HEK293 (cell line): ENCODE measurements at regions not wholly inside any gene's neighbourhood (a gene's known extent, or its start where the extent isn't known, plus 50 kb on each side); places are given as distances from the start of the nearest gene placed in this dataset.

ENCODE experiments used
- CTCF ChIA-PET: fragments of 350-600 bp; formaldehyde crosslinking; extraction: SDS; loops from one replicate; lab custom pipeline; 2021; ENCODE audit warnings: antibody characterized with exemption; lab: Yijun Ruan, JAX
- POLR2A ChIA-PET: fragments of 300-600 bp; formaldehyde crosslinking; extraction: SDS; loops from one replicate; lab custom pipeline; 2020; ENCODE audit warnings: antibody characterized with exemption, inconsistent platforms; lab: Yijun Ruan, JAX
- H3K27ac ChIP-seq: fragments of 200-500 bp; sonication (Bioruptor generic); 2 replicates; pipeline ENCODE4 v1.5.1; 2014; ENCODE audit warnings: low read depth, low read length, control low read depth, inconsistent platforms; ENCODE audit errors: extremely low read depth
- H3K36me3 ChIP-seq, 2 experiments: fragments of 200-500 bp in 1 of 2; sonication (Bioruptor generic) in 1 of 2; 1 replicate in 1 of 2; 2 replicates in 1 of 2; pipeline ENCODE4 v1.5.1; 2014 to 2017; ENCODE audit warnings: inconsistent platforms in 2 of 2, low read length in 2 of 2; ENCODE audit not compliant: control insufficient read depth in 2 of 2, insufficient read depth in 1 of 2
- H3K4me1 ChIP-seq: fragments of 200-500 bp; sonication (Bioruptor generic); 2 replicates; pipeline ENCODE4 v1.5.1; 2014; ENCODE audit warnings: mild to moderate bottlenecking, low read length, inconsistent platforms; ENCODE audit not compliant: control insufficient read depth, insufficient read depth
- H3K4me3 ChIP-seq: 2 replicates; pipeline ENCODE4 v1.5.1; 2011; ENCODE audit warnings: low read depth, mild to moderate bottlenecking, control low read depth, low read length, moderate library complexity
- H3K9me3 ChIP-seq: fragments of 200-500 bp; sonication (Bioruptor generic); 2 replicates; pipeline ENCODE4 v1.5.1; 2014; ENCODE audit warnings: low read depth, low read length, inconsistent platforms; ENCODE audit not compliant: control insufficient read depth, insufficient read depth
- GLIS2 ChIP-seq: fragments of 450-650 bp; formaldehyde crosslinking; IDR thresholded peaks from 2 replicates; pipeline ENCODE4 v1.5.1; 2016; ENCODE audit warnings: missing biosample characterization, missing genetic modification characterization
- KLF1 ChIP-seq: fragments of 450-650 bp; formaldehyde crosslinking; IDR thresholded peaks from 2 replicates; pipeline ENCODE4 v1.5.1; 2016; ENCODE audit warnings: missing biosample characterization, missing genetic modification characterization
- MEIS1 ChIP-seq: sonication (generic); formaldehyde crosslinking; IDR thresholded peaks from 2 replicates; pipeline ENCODE4 v1.8.1; 2022; ENCODE audit warnings: missing genetic modification reagents, mild to moderate bottlenecking, borderline replicate concordance
- PBX3 ChIP-seq: sonication (generic); formaldehyde crosslinking; IDR thresholded peaks from 2 replicates; pipeline ENCODE4 v1.8.1; 2022; ENCODE audit warnings: mild to moderate bottlenecking, moderate library complexity, missing genetic modification reagents
- PRDM1 ChIP-seq: fragments of 450-650 bp; formaldehyde crosslinking; IDR thresholded peaks from 2 replicates; pipeline ENCODE4; 2016; ENCODE audit warnings: missing biosample characterization, missing genetic modification characterization
- ZBTB1 ChIP-seq: fragments of 450-650 bp; formaldehyde crosslinking; IDR thresholded peaks from 2 replicates; pipeline ENCODE4 v1.5.1; 2016; ENCODE audit warnings: missing biosample characterization, missing genetic modification characterization
- ZBTB21 ChIP-seq: fragments of 450-650 bp; formaldehyde crosslinking; IDR thresholded peaks from 2 replicates; pipeline ENCODE4 v1.5.1; 2017; ENCODE audit warnings: missing biosample characterization, missing genetic modification characterization
- ZNF138 ChIP-seq: fragments of 450-650 bp; formaldehyde crosslinking; IDR thresholded peaks from 2 replicates; pipeline ENCODE4 v1.5.1; 2016; ENCODE audit warnings: missing biosample characterization, missing genetic modification characterization, borderline replicate concordance
- ZNF146 ChIP-seq: fragments of 450-650 bp; formaldehyde crosslinking; IDR thresholded peaks from 2 replicates; pipeline ENCODE4 v1.5.1; 2016; ENCODE audit warnings: missing biosample characterization, missing genetic modification characterization
- ZNF169 ChIP-seq: fragments of 450-650 bp; formaldehyde crosslinking; IDR thresholded peaks from 2 replicates; pipeline ENCODE4 v1.5.1; 2016; ENCODE audit warnings: missing biosample characterization, missing genetic modification characterization
- ZNF211 ChIP-seq: fragments of 450-650 bp; formaldehyde crosslinking; IDR thresholded peaks from 2 replicates; pipeline ENCODE4 v1.5.1; 2016; ENCODE audit warnings: low read depth, missing biosample characterization, missing genetic modification characterization
- ZNF23 ChIP-seq: fragments of 450-650 bp; formaldehyde crosslinking; IDR thresholded peaks from 2 replicates; pipeline ENCODE4 v1.5.1; 2016; ENCODE audit warnings: missing biosample characterization, missing genetic modification characterization, borderline replicate concordance
- ZNF311 ChIP-seq: fragments of 450-650 bp; formaldehyde crosslinking; IDR thresholded peaks from 2 replicates; pipeline ENCODE4 v1.5.1; 2017; ENCODE audit warnings: missing biosample characterization, missing genetic modification characterization, borderline replicate concordance
- ZNF354C ChIP-seq: fragments of 450-650 bp; formaldehyde crosslinking; IDR thresholded peaks from 2 replicates; pipeline ENCODE4 v1.5.1; 2016; ENCODE audit warnings: missing biosample characterization, missing genetic modification characterization, low read depth, borderline replicate concordance
- ZNF518A ChIP-seq: fragments of 450-650 bp; formaldehyde crosslinking; conservative IDR thresholded peaks from 2 replicates; pipeline ENCODE4 v1.5.1; 2016; ENCODE audit warnings: low read depth, missing biosample characterization, missing genetic modification characterization
- ZNF677 ChIP-seq: fragments of 450-650 bp; IDR thresholded peaks from 2 replicates; pipeline ENCODE4 v1.5.0; 2018; ENCODE audit warnings: missing biosample characterization, mild to moderate bottlenecking, missing genetic modification characterization, moderate library complexity
- ZNF747 ChIP-seq: fragments of 450-650 bp; formaldehyde crosslinking; IDR thresholded peaks from 2 replicates; pipeline ENCODE4 v1.5.1; 2016; ENCODE audit warnings: missing biosample characterization, missing genetic modification characterization
- ZNF843 ChIP-seq: fragments of 450-650 bp; formaldehyde crosslinking; IDR thresholded peaks from 2 replicates; pipeline ENCODE4 v1.5.1; 2016; ENCODE audit warnings: missing biosample characterization, missing genetic modification characterization
- ZSCAN16 ChIP-seq: fragments of 450-650 bp; formaldehyde crosslinking; IDR thresholded peaks from 2 replicates; pipeline ENCODE4 v1.5.1; 2016; ENCODE audit warnings: missing biosample characterization, missing genetic modification characterization
- ZSCAN18 ChIP-seq: fragments of 450-650 bp; formaldehyde crosslinking; IDR thresholded peaks from 2 replicates; pipeline ENCODE4 v1.5.1; 2016; ENCODE audit warnings: missing biosample characterization, missing genetic modification characterization

GRCh38 chr20:10946124-10946880 is 272.5 kb upstream of the JAG1 start:
- ChIA-PET POLR2A (no interaction called here), CTCF (interaction anchor here (0.6 kb wide), 1 partner anchor 11 kb away, joined by 8 read pairs; no protein-coding TSS in a partner anchor)

GRCh38 chr20:10947726-10948125 is 273.9 kb upstream of the JAG1 start:
- no peaks in the 10 kb centered on the region for H3K9me3 ChIP-seq
- CTCF ChIA-PET: interaction anchor here (0.6 kb wide), 2 partner anchors 10 to 52 kb away, joined by 3 to 5 read pairs; no protein-coding TSS in a partner anchor

More at GRCh38 chr20:10946124-10946880, 272.5 kb upstream of the JAG1 start:
- Histone ChIP-seq H3K9me3 (no peaks in the 10 kb centered on the region), H3K27ac (no peak overlapping the region), H3K4me1 (no peaks in the 10 kb centered on the region)
- TF ChIP-seq ZNF354C (tag by site-specific recombination) (no peak), ZBTB1 (tag by site-specific recombination) (no peak), ZNF146 (tag by site-specific recombination) (no peak), PRDM1 (tag by site-specific recombination) (no peak), ZNF138 (tag by site-specific recombination) (no peak), ZNF677 (tag by site-specific recombination) (no peak)
- TF ChIP-seq, all 188 proteins: peak for 0
- no peaks in the 10 kb centered on the region for H3K36me3 ChIP-seq
- H3K4me3 ChIP-seq: no peak overlapping the region

GRCh38 chr20:10949930-10950783 is 276.4 kb upstream of the JAG1 start:
- Histone ChIP-seq H3K4me1 (no peaks in the 10 kb centered on the region), H3K4me3 (no peak overlapping the region), H3K27ac (no peak overlapping the region), H3K9me3 (no peaks in the 10 kb centered on the region), H3K36me3 (no peaks in the 10 kb centered on the region)
- CTCF ChIA-PET: no interaction called here
- TF ChIP-seq ZNF169 (tag by site-specific recombination) (no peak), KLF1 (tag by site-specific recombination) (no peak), GLIS2 (tag by site-specific recombination) (no peak), ZNF518A (no peak), ZSCAN18 (no peak), ZNF211 (tag by site-specific recombination) (no peak), ZNF843 (tag by site-specific recombination) (no peak), ZNF23 (tag by site-specific recombination) (no peak), PBX3 (CRISPR knock-in tag) (no peak), MEIS1 (CRISPR knock-in tag) (no peak), ZBTB21 (tag by site-specific recombination) (no peak)
- POLR2A ChIA-PET: no interaction called here

More at GRCh38 chr20:10947726-10948125, 273.9 kb upstream of the JAG1 start:
- TF ChIP-seq ZSCAN16 (tag by site-specific recombination) (no peak), ZNF311 (tag by site-specific recombination) (no peak), ZNF747 (tag by site-specific recombination) (no peak)
- TF ChIP-seq, all 188 proteins: peak for 0
- H3K4me3 ChIP-seq: no peak overlapping the region
- no peaks in the 10 kb centered on the region for H3K36me3 ChIP-seq
- no peaks in the 10 kb centered on the region for H3K4me1 ChIP-seq
- H3K27ac ChIP-seq: no peak overlapping the region
- POLR2A ChIA-PET: no interaction called here
